OCI-M2 (cell line): ENCODE measurements at regions not wholly inside any gene's neighbourhood (a gene's known extent, or its start where the extent isn't known, plus 50 kb on each side); places are given as distances from the start of the nearest gene placed in this dataset.

Experiments
- DNase-seq: peaks from one replicate; lab custom pipeline; 2025; ENCODE audit not compliant: unreplicated experiment; lab: John Stamatoyannopoulos, UW

DNA sequence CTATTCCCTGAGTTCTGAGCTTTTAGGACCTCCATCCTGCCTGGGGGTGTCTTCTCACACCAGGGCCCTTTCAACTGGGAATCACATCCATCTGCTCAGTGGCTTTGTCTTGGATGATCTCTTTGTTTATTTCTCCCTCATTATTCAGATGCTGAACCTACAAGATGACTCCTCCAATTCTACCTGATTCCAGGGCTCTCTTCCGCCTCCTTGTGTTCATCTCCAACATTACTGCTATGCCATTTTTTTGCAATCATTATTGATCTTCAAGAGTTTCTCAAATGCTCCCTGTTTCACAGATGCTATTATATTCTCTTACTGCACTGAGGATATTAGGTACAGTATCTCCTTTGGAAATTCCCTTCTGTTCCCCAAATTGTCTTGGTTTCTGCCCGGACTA is 307.7 kb downstream of the SHANK2 start:
- DNase-seq = no peak

DNA sequence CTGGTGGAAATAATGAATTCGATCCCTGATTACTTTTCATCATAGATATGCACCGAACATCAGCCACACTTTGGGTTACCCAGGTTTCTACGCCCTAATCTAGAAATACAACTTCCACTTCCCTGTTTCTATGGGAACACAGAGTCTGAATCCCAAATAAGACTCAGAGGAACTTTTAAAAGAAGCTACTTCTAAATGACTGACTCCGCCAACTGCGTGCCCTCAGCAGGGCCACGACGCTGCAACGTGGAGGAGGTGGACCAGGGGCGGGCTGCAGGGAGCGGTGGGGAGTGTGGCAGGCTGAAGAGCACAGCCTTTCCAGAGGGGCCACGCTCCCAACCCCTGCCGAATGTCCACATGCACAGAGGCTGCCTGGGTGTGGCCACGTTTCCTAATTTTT is 304.0 kb downstream of the SHANK2 start:
- no peak for DNase-seq

DNA sequence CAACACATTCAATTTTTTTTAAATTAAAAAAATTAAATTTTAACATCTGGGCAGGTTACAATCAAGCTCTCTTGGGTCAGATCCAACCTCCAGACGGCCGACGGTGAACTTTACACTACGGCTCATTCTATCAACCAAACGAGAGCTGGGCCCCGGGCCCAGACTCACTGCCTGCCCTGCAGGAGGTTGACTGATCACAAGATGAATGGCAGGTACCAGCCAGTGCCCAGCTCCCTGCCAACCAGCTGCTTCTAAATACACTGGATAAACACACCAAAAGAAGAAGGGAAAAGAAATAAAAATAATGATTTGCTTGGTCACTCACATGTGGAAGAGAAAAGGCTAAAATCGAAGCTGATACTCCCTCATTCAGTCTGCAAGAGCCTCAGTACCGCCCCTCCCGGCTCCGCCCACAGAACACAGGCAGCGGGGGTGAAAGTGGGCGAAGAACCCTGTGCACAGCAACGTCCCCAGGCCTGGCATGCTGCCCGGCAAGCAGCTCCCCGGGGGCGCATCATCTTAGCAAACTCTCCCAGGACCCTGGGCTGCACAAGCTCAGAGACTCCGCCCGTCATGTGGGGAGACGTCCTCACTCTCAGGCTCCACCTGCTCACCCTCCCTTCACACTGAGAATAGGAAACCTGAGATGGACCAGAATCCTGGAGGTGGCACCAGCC is 303.4 kb downstream of the SHANK2 start:
- DNase-seq = no peak

DNA sequence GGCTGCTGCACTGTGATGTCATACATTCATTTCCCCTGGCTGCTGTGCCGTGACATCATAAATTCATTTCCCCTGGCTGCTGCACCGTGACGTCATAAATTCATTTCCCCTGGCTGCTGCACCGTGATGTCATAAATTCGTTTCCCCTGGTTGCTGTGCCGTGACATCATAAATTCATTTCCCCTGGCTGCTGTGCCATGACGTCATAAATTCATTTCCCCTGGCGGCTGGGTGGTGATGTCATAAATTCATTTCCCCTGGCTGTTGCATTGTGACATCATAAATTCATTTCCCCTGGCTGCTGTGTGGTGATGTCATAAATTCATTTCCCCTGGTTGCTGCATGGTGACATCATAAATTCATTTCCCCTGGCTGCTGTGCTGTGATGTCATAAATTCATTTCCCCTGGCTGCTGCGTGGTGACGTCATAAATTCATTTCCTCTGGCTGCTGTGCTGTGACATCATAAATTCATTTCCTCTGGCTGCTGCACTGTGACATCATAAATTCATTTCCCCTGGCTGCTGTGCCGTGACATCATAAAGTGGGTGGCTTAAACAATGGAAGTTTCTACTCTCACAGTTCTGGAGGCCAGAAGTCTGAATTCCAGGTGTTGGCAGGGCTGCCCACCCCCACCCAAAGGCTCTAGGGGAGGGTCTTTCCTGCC is 301.1 kb downstream of the SHANK2 start:
- DNase-seq = no peak

DNA sequence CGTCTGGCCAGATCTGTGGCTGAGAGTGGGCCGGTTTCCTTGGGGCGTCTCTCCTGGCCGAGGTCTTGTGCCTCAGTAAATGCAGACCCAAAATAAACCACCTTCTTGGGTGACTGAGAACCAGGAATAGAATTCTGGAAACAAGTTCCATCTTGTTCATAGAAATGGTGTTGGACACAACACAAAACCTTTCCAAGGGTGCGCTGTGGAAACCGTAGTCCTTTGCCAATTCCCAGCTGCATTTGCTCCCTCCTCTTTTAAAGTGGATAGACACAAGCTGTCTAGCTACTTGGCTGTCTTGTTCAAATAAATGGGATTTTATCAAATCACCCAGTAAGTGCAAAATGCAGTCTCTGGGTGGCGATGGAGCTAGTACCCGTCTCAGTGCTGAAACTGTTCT is 300.2 kb downstream of the SHANK2 start:
- no peak for DNase-seq

DNA sequence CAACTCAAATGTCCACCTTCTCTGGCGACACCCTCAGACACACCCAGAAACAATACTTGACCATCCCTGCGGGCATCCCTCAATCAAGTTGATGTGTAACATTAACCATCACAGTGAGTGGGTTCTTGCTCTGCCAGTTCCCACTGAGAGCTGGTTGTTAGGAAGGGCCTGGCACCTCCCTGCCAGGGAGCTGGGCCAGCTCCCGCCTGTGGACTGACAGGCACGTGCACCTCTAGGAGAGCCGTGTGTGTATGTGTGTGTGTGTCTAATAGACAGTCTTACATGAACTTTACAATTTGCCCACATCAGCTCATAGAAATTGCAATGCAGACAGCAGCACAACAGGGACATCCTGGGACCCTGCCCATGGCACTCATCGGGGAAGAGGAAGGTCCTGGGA is 298.7 kb downstream of the SHANK2 start:
- DNase-seq = no peak

DNA sequence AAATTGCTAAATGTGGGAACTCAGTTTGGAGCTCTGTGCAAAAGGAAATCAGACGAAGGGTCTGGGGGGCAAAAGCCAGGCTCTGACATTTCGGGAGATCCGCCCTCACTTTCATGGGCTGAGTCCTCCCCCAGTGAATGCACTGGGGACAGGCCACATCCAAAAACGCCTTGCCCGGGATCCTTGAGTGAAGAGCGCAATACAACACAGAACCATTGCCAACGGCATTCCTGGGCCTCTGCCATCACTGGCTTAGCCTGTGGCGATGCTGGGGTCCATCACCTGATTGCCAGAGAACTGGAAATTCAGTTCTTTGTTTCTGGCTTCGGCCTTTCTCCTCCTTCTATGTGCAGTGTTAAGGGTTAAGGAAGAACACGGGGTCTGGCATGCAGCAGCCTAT is 297.9 kb downstream of the SHANK2 start:
- DNase-seq = no peak
